SK-N-MC (cell line): ENCODE measurements at regions not wholly inside any gene's neighbourhood (a gene's known extent, or its start where the extent isn't known, plus 50 kb on each side); places are given as distances from the start of the nearest gene placed in this dataset.

Source experiments
- EZH2 ChIP-seq: fragments of 200-600 bp; sonication (generic); IDR thresholded peaks from one replicate; pipeline ENCODE4 v1.6.1; 2017; ENCODE audit warnings: antibody characterized with exemption
- POLR2AphosphoS5 ChIP-seq: IDR thresholded peaks from 2 replicates; pipeline ENCODE4 v1.6.1; 2012; ENCODE audit warnings: mild to moderate bottlenecking, low read depth, low read length, borderline replicate concordance

DNA sequence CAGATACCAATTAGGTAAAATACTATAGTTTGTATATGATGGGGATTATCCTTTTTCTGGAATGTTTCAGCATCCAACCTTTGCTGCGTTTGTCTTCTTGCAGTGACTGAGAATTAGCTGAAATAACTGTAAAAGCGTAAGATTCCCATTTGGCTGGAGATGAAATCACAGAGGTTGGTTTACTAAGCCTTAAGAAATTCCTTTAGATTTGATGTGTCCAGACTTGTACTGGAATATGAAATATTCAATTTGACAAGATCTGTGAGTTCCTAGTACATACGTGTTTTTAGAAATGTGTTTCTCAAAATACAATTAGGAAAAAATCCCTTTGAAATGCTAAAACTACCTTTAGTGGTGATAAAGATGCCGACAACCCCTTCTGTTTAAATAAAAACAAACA, 286.0 kb upstream of the DMRT1 start:
- TF ChIP-seq EZH2 (no peak), POLR2AphosphoS5 (no peak)
